T-helper 2 cell treated with Interferon-gamma antibody and Interleukin-4, amounts not matched to agents 5 μg/mL and 100 μg/mL, for 36 hours (primary cell): ENCODE measurements at regions not wholly inside any gene's neighbourhood (a gene's known extent, or its start where the extent isn't known, plus 50 kb on each side); places are given as distances from the start of the nearest gene placed in this dataset.

Source experiments
- DNase-seq: peaks from one replicate; pipeline ENCODE4 v3.0.0; 2021; ENCODE audit warnings: low spot score
- H3K27ac Mint-ChIP-seq: one replicate; pipeline ENCODE4 v1.8.0; 2021; ENCODE audit warnings: mild to moderate bottlenecking, mixed read lengths
- H3K27me3 Mint-ChIP-seq: one replicate; pipeline ENCODE4 v1.8.0; 2021; ENCODE audit warnings: low read depth, mixed read lengths
- H3K36me3 Mint-ChIP-seq: one replicate; pipeline ENCODE4 v1.8.0; 2021; ENCODE audit warnings: low read depth, mixed read lengths
- H3K4me1 Mint-ChIP-seq: one replicate; pipeline ENCODE4 v1.8.0; 2021; ENCODE audit warnings: low read depth, mixed read lengths
- H3K4me3 Mint-ChIP-seq: one replicate; pipeline ENCODE4 v1.8.0; 2022; ENCODE audit warnings: mild to moderate bottlenecking, moderate library complexity, mixed read lengths
- H3K9me3 Mint-ChIP-seq: one replicate; pipeline ENCODE4 v1.8.0; 2021; ENCODE audit warnings: mixed read lengths

- H3K27me3 Mint-ChIP-seq, result no peaks in the 10 kb centered on the region
- H3K27ac Mint-ChIP-seq, result no peak overlapping the region
Measured at GRCh38 chr10:128853537-128853936, 613.5 kb upstream of the MGMT start.

GRCh38 chr10:128854204-128854603, 612.8 kb upstream of the MGMT start:
- Mint-ChIP-seq H3K4me1 (no peaks in the 10 kb centered on the region), H3K27me3 (no peaks in the 10 kb centered on the region), H3K36me3 (no peaks in the 10 kb centered on the region), H3K4me3 (no peak overlapping the region), H3K9me3 (no peaks in the 10 kb centered on the region), H3K27ac (no peak overlapping the region)
- DNase-seq, result no peak

More at GRCh38 chr10:128853537-128853936, 613.5 kb upstream of the MGMT start:
- no peak for DNase-seq
- H3K4me1 Mint-ChIP-seq, result no peaks in the 10 kb centered on the region
- H3K36me3 Mint-ChIP-seq, result no peaks in the 10 kb centered on the region
- H3K4me3 Mint-ChIP-seq, result no peak overlapping the region
- H3K9me3 Mint-ChIP-seq, result no peaks in the 10 kb centered on the region

- Mint-ChIP-seq H3K9me3 (no peaks in the 10 kb centered on the region), H3K27ac (no peak overlapping the region), H3K36me3 (no peaks in the 10 kb centered on the region), H3K27me3 (no peaks in the 10 kb centered on the region), H3K4me3 (no peak overlapping the region), H3K4me1 (no peaks in the 10 kb centered on the region)
- DNase-seq, result no peak
Measured at GRCh38 chr10:128854963-128855362, 612.1 kb upstream of the MGMT start.

GRCh38 chr10:128855618-128856428, 611.2 kb upstream of the MGMT start:
- Mint-ChIP-seq H3K36me3 (no peaks in the 10 kb centered on the region), H3K4me3 (no peak overlapping the region), H3K27me3 (no peaks in the 10 kb centered on the region), H3K4me1 (no peaks in the 10 kb centered on the region), H3K9me3 (no peaks in the 10 kb centered on the region), H3K27ac (no peak overlapping the region)
- no peak for DNase-seq

- Mint-ChIP-seq H3K27me3 (no peaks in the 10 kb centered on the region), H3K36me3 (no peaks in the 10 kb centered on the region), H3K4me1 (no peaks in the 10 kb centered on the region), H3K4me3 (no peak overlapping the region), H3K27ac (no peak overlapping the region), H3K9me3 (no peaks in the 10 kb centered on the region)
- no peak for DNase-seq
Measured at GRCh38 chr10:128859738-128860386, 607.2 kb upstream of the MGMT start.

GRCh38 chr10:128860574-128860973, 606.5 kb upstream of the MGMT start:
- H3K9me3 Mint-ChIP-seq, result no peaks in the 10 kb centered on the region
- no peak overlapping the region for H3K27ac Mint-ChIP-seq
- no peaks in the 10 kb centered on the region for H3K4me1 Mint-ChIP-seq
- H3K36me3 Mint-ChIP-seq, result no peaks in the 10 kb centered on the region
- no peaks in the 10 kb centered on the region for H3K27me3 Mint-ChIP-seq
- no peak overlapping the region for H3K4me3 Mint-ChIP-seq
- no peak for DNase-seq

GRCh38 chr10:128861018-128861901, 605.8 kb upstream of the MGMT start:
- Mint-ChIP-seq H3K27me3 (no peaks in the 10 kb centered on the region), H3K4me3 (no peak overlapping the region), H3K4me1 (no peaks in the 10 kb centered on the region), H3K36me3 (no peaks in the 10 kb centered on the region), H3K9me3 (no peaks in the 10 kb centered on the region), H3K27ac (no peak overlapping the region)
- no peak for DNase-seq

- H3K9me3 Mint-ChIP-seq, result no peaks in the 10 kb centered on the region
- H3K27ac Mint-ChIP-seq, result no peak overlapping the region
- H3K4me1 Mint-ChIP-seq, result no peaks in the 10 kb centered on the region
- no peaks in the 10 kb centered on the region for H3K27me3 Mint-ChIP-seq
- H3K36me3 Mint-ChIP-seq, result no peaks in the 10 kb centered on the region
- no peak for DNase-seq
- H3K4me3 Mint-ChIP-seq, result no peak overlapping the region
Measured at GRCh38 chr10:128863411-128863810, 603.6 kb upstream of the MGMT start.

- no peaks in the 10 kb centered on the region for H3K27me3 Mint-ChIP-seq
- H3K27ac Mint-ChIP-seq, result no peak overlapping the region
- DNase-seq, result no peak
Measured at GRCh38 chr10:128863823-128864405, 603.1 kb upstream of the MGMT start.

GRCh38 chr10:128864554-128865295, 602.3 kb upstream of the MGMT start:
- Mint-ChIP-seq H3K4me3 (no peak overlapping the region), H3K9me3 (no peaks in the 10 kb centered on the region), H3K4me1 (no peaks in the 10 kb centered on the region), H3K36me3 (no peaks in the 10 kb centered on the region), H3K27me3 (no peaks in the 10 kb centered on the region), H3K27ac (no peak overlapping the region)
- no peak for DNase-seq

More at GRCh38 chr10:128863823-128864405, 603.1 kb upstream of the MGMT start:
- Mint-ChIP-seq H3K4me1 (no peaks in the 10 kb centered on the region), H3K36me3 (no peaks in the 10 kb centered on the region), H3K9me3 (no peaks in the 10 kb centered on the region), H3K4me3 (no peak overlapping the region)

- no peaks in the 10 kb centered on the region for H3K9me3 Mint-ChIP-seq
- H3K36me3 Mint-ChIP-seq, result no peaks in the 10 kb centered on the region
- no peaks in the 10 kb centered on the region for H3K4me1 Mint-ChIP-seq
- no peaks in the 10 kb centered on the region for H3K27me3 Mint-ChIP-seq
- H3K27ac Mint-ChIP-seq, result no peak overlapping the region
- H3K4me3 Mint-ChIP-seq, result no peak overlapping the region
- no peak for DNase-seq
Measured at GRCh38 chr10:128865436-128866195, 601.4 kb upstream of the MGMT start.

- Mint-ChIP-seq H3K4me1 (no peaks in the 10 kb centered on the region), H3K27me3 (no peaks in the 10 kb centered on the region), H3K4me3 (no peak overlapping the region), H3K9me3 (no peaks in the 10 kb centered on the region), H3K27ac (no peak overlapping the region), H3K36me3 (no peaks in the 10 kb centered on the region)
- no peak for DNase-seq
Measured at GRCh38 chr10:128866551-128866950, 600.5 kb upstream of the MGMT start.

GRCh38 chr10:128867210-128867609, 599.8 kb upstream of the MGMT start:
- Mint-ChIP-seq H3K36me3 (no peaks in the 10 kb centered on the region), H3K27me3 (no peaks in the 10 kb centered on the region)

More at GRCh38 chr10:128867210-128867609, 599.8 kb upstream of the MGMT start:
- H3K27ac Mint-ChIP-seq, result no peak overlapping the region
- no peaks in the 10 kb centered on the region for H3K9me3 Mint-ChIP-seq
- H3K4me1 Mint-ChIP-seq, result no peaks in the 10 kb centered on the region
- no peak overlapping the region for H3K4me3 Mint-ChIP-seq
- DNase-seq, result no peak
